ENCODE measurements at regions not wholly inside any gene's neighbourhood (a gene's known extent, or its start where the extent isn't known, plus 50 kb on each side); places are given as distances from the start of the nearest gene placed in this dataset.
"Not testable (repeated sequence)": the region's sequence is repeated elsewhere in the genome, so short reads cannot be mapped to it uniquely, and the experiment has no call there.

DNA sequence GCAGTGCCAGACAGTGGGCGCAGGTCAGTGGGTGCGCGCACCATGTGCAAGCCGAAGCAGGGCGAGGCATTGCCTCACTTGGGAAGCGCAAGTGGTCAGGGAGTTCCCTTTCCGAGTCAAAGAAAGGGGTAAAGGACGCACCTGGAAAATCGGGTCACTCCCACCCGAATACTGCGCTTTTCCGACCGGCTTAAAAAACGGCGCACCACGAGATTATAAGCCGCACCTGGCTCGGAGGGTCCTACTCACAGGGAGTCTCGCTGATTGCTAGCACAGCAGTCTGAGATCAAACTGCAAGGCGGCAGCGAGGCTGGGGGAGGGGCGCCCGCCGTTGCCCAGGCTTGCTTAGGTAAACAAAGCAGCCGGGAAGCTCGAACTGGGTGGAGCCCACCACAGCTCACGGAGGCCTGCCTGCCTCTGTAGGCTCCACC lies 77.9 kb downstream of the NR4A2 start:
- intact Hi-C loops (cut with micrococcal nuclease); H3K36me3 ChIP-seq; H3K27ac ChIP-seq (replicated peaks); DNase-seq; H3K9me3 ChIP-seq (replicated peaks); H3K4me1 ChIP-seq; H3K27me3 ChIP-seq (ENCODE audit: low read depth): not testable (repeated sequence)
- peak overlapping the region; percentile 47 for H3K4me3 ChIP-seq

DNA sequence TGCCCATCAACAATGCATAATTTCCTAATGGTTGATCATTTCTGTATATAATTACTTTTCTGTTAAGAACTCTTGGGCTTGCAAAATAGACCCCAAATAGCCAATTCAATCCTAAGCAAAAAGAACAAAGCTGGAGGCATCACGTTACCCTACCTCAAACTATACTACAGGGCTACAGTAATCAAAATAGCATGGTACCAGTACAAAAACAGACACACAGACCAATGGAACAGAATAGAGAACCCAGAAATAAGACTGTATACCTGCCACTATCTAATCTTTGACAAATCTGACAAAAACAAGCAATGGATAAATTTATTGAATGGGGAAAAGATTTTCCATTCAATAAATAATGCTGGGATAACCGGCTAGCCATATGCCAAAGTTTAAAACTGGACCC lies 78.8 kb downstream of the NR4A2 start:
- intact Hi-C loops (cut with micrococcal nuclease): no loop called here
- TF ChIP-seq, protein P1, sequence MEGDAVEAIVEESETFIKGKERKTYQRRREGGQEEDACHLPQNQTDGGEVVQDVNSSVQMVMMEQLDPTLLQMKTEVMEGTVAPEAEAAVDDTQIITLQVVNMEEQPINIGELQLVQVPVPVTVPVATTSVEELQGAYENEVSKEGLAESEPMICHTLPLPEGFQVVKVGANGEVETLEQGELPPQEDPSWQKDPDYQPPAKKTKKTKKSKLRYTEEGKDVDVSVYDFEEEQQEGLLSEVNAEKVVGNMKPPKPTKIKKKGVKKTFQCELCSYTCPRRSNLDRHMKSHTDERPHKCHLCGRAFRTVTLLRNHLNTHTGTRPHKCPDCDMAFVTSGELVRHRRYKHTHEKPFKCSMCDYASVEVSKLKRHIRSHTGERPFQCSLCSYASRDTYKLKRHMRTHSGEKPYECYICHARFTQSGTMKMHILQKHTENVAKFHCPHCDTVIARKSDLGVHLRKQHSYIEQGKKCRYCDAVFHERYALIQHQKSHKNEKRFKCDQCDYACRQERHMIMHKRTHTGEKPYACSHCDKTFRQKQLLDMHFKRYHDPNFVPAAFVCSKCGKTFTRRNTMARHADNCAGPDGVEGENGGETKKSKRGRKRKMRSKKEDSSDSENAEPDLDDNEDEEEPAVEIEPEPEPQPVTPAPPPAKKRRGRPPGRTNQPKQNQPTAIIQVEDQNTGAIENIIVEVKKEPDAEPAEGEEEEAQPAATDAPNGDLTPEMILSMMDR (IDR thresholded peaks at IDR 0.05; ENCODE audit: borderline replicate concordance): no peak
- H3K27ac ChIP-seq (replicated peaks): no peak overlapping the region
- no peak overlapping the region for H3K4me3 ChIP-seq
- DNase-seq: no peak
- no peaks in the 10 kb centered on the region for H3K9me3 ChIP-seq (replicated peaks)
- no peaks in the 10 kb centered on the region for H3K4me1 ChIP-seq
- H3K27me3 ChIP-seq (ENCODE audit: low read depth): no peaks in the 10 kb centered on the region
- no peaks in the 10 kb centered on the region for H3K36me3 ChIP-seq

DNA sequence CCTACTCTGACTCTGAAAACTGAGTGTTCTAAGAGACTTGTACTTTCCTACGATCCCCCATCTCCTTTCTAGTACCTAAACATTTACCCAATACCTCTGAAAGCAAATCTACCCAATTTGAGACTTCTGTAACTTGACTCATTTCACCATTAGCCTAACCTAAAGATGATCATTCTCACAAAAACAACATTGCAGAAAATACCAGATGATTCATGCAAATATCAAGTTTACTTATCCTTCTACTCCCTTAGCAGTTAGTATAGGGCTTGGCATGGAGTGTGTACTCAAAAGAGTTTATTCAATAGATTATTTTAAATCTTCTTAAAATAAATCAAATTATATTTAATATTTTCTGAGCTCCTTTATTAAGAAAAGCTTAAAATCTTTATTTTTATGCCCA lies 89.6 kb downstream of the NR4A2 start:
- no peaks in the 10 kb centered on the region for H3K36me3 ChIP-seq
- H3K27me3 ChIP-seq (ENCODE audit: low read depth): no peaks in the 10 kb centered on the region
- TF ChIP-seq, protein P1 (IDR thresholded peaks at IDR 0.05; ENCODE audit: borderline replicate concordance): no peak
- intact Hi-C loops (cut with micrococcal nuclease): no loop called here
- no peak overlapping the region for H3K27ac ChIP-seq (replicated peaks)
- no peak overlapping the region for H3K4me3 ChIP-seq
- peaks cover 6% of the 10 kb centered on the region for H3K9me3 ChIP-seq (replicated peaks)
- DNase-seq: no peak
- no peaks in the 10 kb centered on the region for H3K4me1 ChIP-seq

DNA sequence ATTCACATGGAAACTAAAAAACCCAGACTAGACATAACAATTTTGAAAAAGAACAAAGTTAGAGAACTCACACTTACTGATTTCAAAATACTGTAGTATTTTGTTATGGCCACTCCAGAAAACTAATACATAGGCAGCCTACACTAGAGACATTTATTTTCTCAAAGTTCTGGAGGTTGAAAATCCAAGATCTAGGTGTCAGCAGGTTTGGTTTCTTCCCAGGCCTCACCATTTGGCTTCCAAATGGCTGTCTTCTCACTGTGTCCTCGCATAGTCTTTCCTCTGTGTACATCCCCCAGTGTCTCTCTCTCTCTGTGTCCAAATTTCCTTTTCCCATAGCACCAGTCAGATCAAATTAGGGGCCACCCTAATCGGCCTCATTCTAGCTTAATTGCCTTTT lies 95.0 kb downstream of the NR4A2 start:
- intact Hi-C loops (cut with micrococcal nuclease): no loop called here

DNA sequence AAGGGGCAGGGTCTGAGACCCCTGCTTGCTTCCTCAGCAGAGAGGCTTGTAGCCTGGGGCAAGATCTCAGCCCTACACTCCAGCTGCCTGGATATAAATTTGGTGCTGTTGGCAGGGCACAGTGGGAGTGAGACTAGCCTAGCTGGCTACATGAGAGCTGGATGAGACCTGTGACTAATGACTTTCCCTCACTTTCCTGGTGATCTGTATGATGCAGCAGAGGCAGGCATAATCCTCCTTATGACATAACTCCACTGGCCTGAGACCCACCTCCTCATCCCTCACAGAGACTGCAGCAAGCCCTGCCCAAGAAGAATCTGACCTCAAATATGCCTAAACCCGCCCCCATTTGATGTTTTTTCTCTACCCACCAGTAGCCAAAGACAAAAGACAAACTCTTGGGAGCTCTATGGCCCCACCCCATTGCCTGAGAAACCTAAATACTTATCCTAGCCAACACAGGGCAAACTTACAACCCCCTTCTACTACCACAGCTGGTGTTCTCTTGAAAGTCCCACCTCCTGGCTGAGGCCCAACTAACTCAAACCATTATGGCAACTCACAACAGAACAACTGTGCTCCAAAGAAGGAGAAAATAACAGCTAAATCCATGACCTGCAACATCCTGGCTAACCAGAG lies 102.7 kb downstream of the NR4A2 start:
- Histone ChIP-seq H3K36me3 (no peaks in the 10 kb centered on the region), H3K4me3 (no peak overlapping the region), H3K27me3 (ENCODE audit: low read depth) (no peaks in the 10 kb centered on the region), H3K9me3 (replicated peaks) (peaks cover 45% of the 10 kb centered on the region), H3K4me1 (no peaks in the 10 kb centered on the region), H3K27ac (replicated peaks) (no peak overlapping the region)
- DNase-seq: no peak
- intact Hi-C loops (cut with micrococcal nuclease): no loop called here
- TF ChIP-seq, protein P1 (IDR thresholded peaks at IDR 0.05; ENCODE audit: borderline replicate concordance): no peak

More for the DNA sequence above, 95.0 kb downstream of the NR4A2 start:
- Histone ChIP-seq H3K27me3 (ENCODE audit: low read depth) (no peaks in the 10 kb centered on the region), H3K9me3 (replicated peaks) (peaks cover 45% of the 10 kb centered on the region), H3K4me3 (no peak overlapping the region), H3K4me1 (no peaks in the 10 kb centered on the region), H3K27ac (replicated peaks) (no peak overlapping the region), H3K36me3 (no peaks in the 10 kb centered on the region)
- TF ChIP-seq, protein P1 (IDR thresholded peaks at IDR 0.05; ENCODE audit: borderline replicate concordance): no peak
- DNase-seq: no peak

DNA sequence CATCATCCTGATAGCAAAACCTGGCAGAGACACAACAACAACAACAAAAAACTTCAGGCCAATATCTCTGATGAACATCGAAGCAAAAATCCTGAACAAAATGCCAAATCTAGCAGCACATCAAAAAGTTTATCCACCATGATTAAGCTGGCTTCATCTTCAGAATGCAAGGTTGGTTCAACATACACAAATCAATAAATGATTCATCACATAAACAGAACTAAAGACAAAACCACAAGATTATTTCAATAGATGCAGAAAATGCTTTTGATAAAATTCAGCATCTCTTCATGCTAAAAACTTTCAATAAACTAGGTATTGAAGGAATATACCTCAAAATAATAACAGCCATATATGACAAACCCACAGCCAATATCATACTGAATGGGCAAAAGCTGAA lies 109.2 kb downstream of the NR4A2 start:
- intact Hi-C loops (cut with micrococcal nuclease); H3K4me3 ChIP-seq; H3K36me3 ChIP-seq; H3K27me3 ChIP-seq (ENCODE audit: low read depth); DNase-seq; H3K4me1 ChIP-seq; H3K27ac ChIP-seq (replicated peaks): not testable (repeated sequence)
- H3K9me3 ChIP-seq (replicated peaks): peaks cover 44% of the 10 kb centered on the region

All from left ventricle myocardium inferior (tissue), 1 donor.